EH (cell line): ENCODE measurements at regions not wholly inside any gene's neighbourhood (a gene's known extent, or its start where the extent isn't known, plus 50 kb on each side); places are given as distances from the start of the nearest gene placed in this dataset.
"Not testable (repeated sequence)": the region's sequence is repeated elsewhere in the genome, so short reads cannot be mapped to it uniquely, and the experiment has no call there.

ENCODE experiments used
- DNase-seq: peaks from one replicate; pipeline ENCODE4 v3.0.0-alpha.2; 2015; ENCODE audit warnings: low read depth

- DNase-seq, result no peak
Measured at GRCh38 chr7:42685911-42686310, 226.0 kb downstream of the C7orf25 start.

GRCh38 chr7:42677751-42678699 lies 233.8 kb downstream of the C7orf25 start:
- peak; percentile 75 for DNase-seq

- DNase-seq, result no peak
Measured at GRCh38 chr7:42674541-42674940, 237.3 kb downstream of the C7orf25 start.

- no peak for DNase-seq
Measured at GRCh38 chr7:42673951-42674350, 237.9 kb downstream of the C7orf25 start.

GRCh38 chr7:42672339-42672999 lies 239.4 kb downstream of the C7orf25 start:
- no peak for DNase-seq

- peak; percentile 9 for DNase-seq
Measured at GRCh38 chr7:42671627-42672026, 240.2 kb downstream of the C7orf25 start.

- DNase-seq, result no peak
Measured at GRCh38 chr7:42666994-42667393, 244.9 kb downstream of the C7orf25 start.

- DNase-seq, result no peak
Measured at GRCh38 chr7:42662862-42663261, 249.0 kb downstream of the C7orf25 start.

GRCh38 chr7:42661312-42661711 lies 250.6 kb downstream of the C7orf25 start:
- DNase-seq, result peak; percentile 47

GRCh38 chr7:42650701-42651100 lies 261.2 kb downstream of the C7orf25 start:
- no peak for DNase-seq

GRCh38 chr7:42650171-42650570 lies 261.7 kb downstream of the C7orf25 start:
- DNase-seq, result no peak

- no peak for DNase-seq
Measured at GRCh38 chr7:42645906-42646305, 266.0 kb downstream of the C7orf25 start.

- no peak for DNase-seq
Measured at GRCh38 chr7:42642699-42643098, 269.2 kb downstream of the C7orf25 start.

- DNase-seq, result peak; percentile 22
Measured at GRCh38 chr7:42639930-42640329, 271.9 kb downstream of the C7orf25 start.

- not testable (repeated sequence) for DNase-seq
Measured at GRCh38 chr7:42636380-42636779, 275.5 kb downstream of the C7orf25 start.

GRCh38 chr7:42628054-42628453 lies 283.8 kb downstream of the C7orf25 start:
- DNase-seq, result no peak

GRCh38 chr7:42627626-42628025 lies 284.2 kb downstream of the C7orf25 start:
- DNase-seq, result no peak

- no peak for DNase-seq
Measured at GRCh38 chr7:42627101-42627500, 284.8 kb downstream of the C7orf25 start.

- DNase-seq, result no peak
Measured at GRCh38 chr7:42625421-42625820, 286.4 kb downstream of the C7orf25 start.

GRCh38 chr7:42624471-42624870 lies 287.4 kb downstream of the C7orf25 start:
- peak; percentile 1 for DNase-seq

GRCh38 chr7:42621543-42622219 lies 290.2 kb downstream of the C7orf25 start:
- DNase-seq, result no peak

- no peak for DNase-seq
Measured at GRCh38 chr7:42618651-42619360, 293.1 kb downstream of the C7orf25 start.
